H9 (cell line): ENCODE measurements at regions not wholly inside any gene's neighbourhood (a gene's known extent, or its start where the extent isn't known, plus 50 kb on each side); places are given as distances from the start of the nearest gene placed in this dataset.

Experiments used
- DNase-seq: peaks from one replicate; pipeline ENCODE4 v3.0.0-alpha.2; 2017
- H2AFZ ChIP-seq: one replicate; pipeline ENCODE4 v1.6.1; 2013; ENCODE audit warnings: mild to moderate bottlenecking, low read length, control low read depth, moderate library complexity
- H2AK5ac ChIP-seq: 2 replicates; pipeline ENCODE4 v1.6.1; 2013; ENCODE audit warnings: low read length, control low read depth, mixed read lengths; ENCODE audit not compliant: insufficient read length
- H2BK120ac ChIP-seq: one replicate; pipeline ENCODE4 v1.6.1; 2013; ENCODE audit warnings: low read depth, mild to moderate bottlenecking, low read length, control low read depth, inconsistent platforms; ENCODE audit not compliant: poor library complexity, severe bottlenecking
- H2BK12ac ChIP-seq: 2 replicates; pipeline ENCODE4 v1.6.1; 2013; ENCODE audit warnings: low read length, control low read depth, mixed read lengths, low read depth; ENCODE audit not compliant: insufficient read length
- H2BK15ac ChIP-seq: 2 replicates; pipeline ENCODE4 v1.6.1; 2013; ENCODE audit warnings: low read depth, low read length, control low read depth
- H2BK20ac ChIP-seq: one replicate; pipeline ENCODE4 v1.6.1; 2013; ENCODE audit warnings: low read depth, mild to moderate bottlenecking, low read length, control low read depth, inconsistent platforms; ENCODE audit not compliant: poor library complexity, severe bottlenecking
- H2BK5ac ChIP-seq: 2 replicates; pipeline ENCODE4 v1.6.1; 2013; ENCODE audit warnings: low read length, control low read depth, mixed read lengths; ENCODE audit not compliant: insufficient read length
- H3K14ac ChIP-seq: 2 replicates; pipeline ENCODE4 v1.6.1; 2013; ENCODE audit warnings: low read length, control low read depth; ENCODE audit not compliant: insufficient read depth
- H3K18ac ChIP-seq: 2 replicates; pipeline ENCODE4 v1.6.1; 2013; ENCODE audit warnings: low read depth, mild to moderate bottlenecking, mixed read lengths, low read length, control low read depth; ENCODE audit not compliant: insufficient read length
- H3K23ac ChIP-seq: 2 replicates; pipeline ENCODE4 v1.6.1; 2013; ENCODE audit warnings: low read length, control low read depth, mixed read lengths, low read depth; ENCODE audit not compliant: insufficient read length
- H3K23me2 ChIP-seq: 2 replicates; pipeline ENCODE4 v1.6.1; 2013; ENCODE audit warnings: low read depth, mild to moderate bottlenecking, mixed read lengths, low read length, control low read depth; ENCODE audit not compliant: insufficient read length, poor library complexity, severe bottlenecking
- H3K27ac ChIP-seq: 2 replicates; pipeline ENCODE4 v1.5.1; 2013; ENCODE audit warnings: low read length, control low read depth, mixed read lengths, low read depth; ENCODE audit not compliant: insufficient read length
- H3K27me3 ChIP-seq: 2 replicates; pipeline ENCODE4 v1.6.1; 2013; ENCODE audit warnings: low read length, control low read depth, inconsistent platforms; ENCODE audit not compliant: insufficient read depth
- H3K4ac ChIP-seq: 2 replicates; pipeline ENCODE4 v1.6.1; 2013; ENCODE audit warnings: low read depth, mild to moderate bottlenecking, control low read depth, inconsistent platforms, low read length, moderate library complexity
- H3K4me1 ChIP-seq: 2 replicates; pipeline ENCODE4 v1.6.1; 2013; ENCODE audit warnings: low read length, control low read depth, inconsistent platforms; ENCODE audit not compliant: insufficient read depth
- H3K4me2 ChIP-seq: 2 replicates; pipeline ENCODE4 v1.6.1; 2013; ENCODE audit warnings: low read length, control low read depth, mixed read lengths; ENCODE audit not compliant: insufficient read length, insufficient read depth
- H3K56ac ChIP-seq: 2 replicates; pipeline ENCODE4 v1.6.1; 2013; ENCODE audit warnings: low read depth, mild to moderate bottlenecking, mixed read lengths, low read length, control low read depth; ENCODE audit not compliant: insufficient read length
- H3K79me1 ChIP-seq: 2 replicates; pipeline ENCODE4 v1.6.1; 2013; ENCODE audit warnings: low read depth, mild to moderate bottlenecking, moderate library complexity, low read length, control low read depth, inconsistent platforms; ENCODE audit not compliant: insufficient read depth, poor library complexity, severe bottlenecking
- H3K79me2 ChIP-seq: 2 replicates; pipeline ENCODE4 v1.6.1; 2013; ENCODE audit warnings: low read length, control low read depth, inconsistent platforms; ENCODE audit not compliant: insufficient read depth
- H3K9ac ChIP-seq: 2 replicates; pipeline ENCODE4 v1.6.1; 2013; ENCODE audit warnings: low read length, control low read depth, mixed read lengths; ENCODE audit not compliant: insufficient read length; ENCODE audit errors: extremely low read depth
- H3K9me3 ChIP-seq: one replicate; pipeline ENCODE4 v1.6.1; 2013; ENCODE audit warnings: low read depth, low read length, inconsistent platforms; ENCODE audit not compliant: control insufficient read depth
- H3T11ph ChIP-seq: one replicate; pipeline ENCODE4 v1.6.1; 2013; ENCODE audit warnings: mild to moderate bottlenecking, low read length, control low read depth, inconsistent platforms
- H4K20me1 ChIP-seq: one replicate; pipeline ENCODE4 v1.6.1; 2013; ENCODE audit not compliant: control insufficient read depth, insufficient read length, insufficient read depth
- H4K5ac ChIP-seq: 2 replicates; pipeline ENCODE4 v1.6.1; 2013; ENCODE audit warnings: low read depth, mild to moderate bottlenecking, mixed read lengths, low read length, control low read depth; ENCODE audit not compliant: insufficient read length
- H4K8ac ChIP-seq: replicated peaks from 2 replicates; pipeline ENCODE4 v1.6.1; 2013; ENCODE audit warnings: low read length, control low read depth, mixed read lengths, low read depth; ENCODE audit not compliant: insufficient read length
- H4K91ac ChIP-seq: 2 replicates; pipeline ENCODE4 v1.6.1; 2013; ENCODE audit warnings: low read depth, mild to moderate bottlenecking, moderate library complexity, mixed read lengths, low read length, control low read depth; ENCODE audit not compliant: insufficient read length
- H3K27ac Mint-ChIP-seq, 3 experiments: 2 replicates in 2 of 3; 3 replicates in 1 of 3; pipeline ENCODE4 v1.8.0; 2020 to 2021; ENCODE audit warnings: mixed read lengths in 3 of 3, mild to moderate bottlenecking in 1 of 3, moderate library complexity in 1 of 3
- H3K27me3 Mint-ChIP-seq: 2 replicates; pipeline ENCODE4 v1.8.0; 2021; ENCODE audit warnings: low read depth, mild to moderate bottlenecking, moderate library complexity, mixed read lengths
- H3K36me3 Mint-ChIP-seq, 3 experiments: 2 replicates in 2 of 3; 3 replicates in 1 of 3; pipeline ENCODE4 v1.8.0; 2020 to 2021; ENCODE audit warnings: low read depth in 3 of 3, mixed read lengths in 3 of 3; ENCODE audit not compliant: insufficient read depth in 1 of 3
- H3K4me1 Mint-ChIP-seq, 2 experiments: 2 replicates each; pipeline ENCODE4 v1.8.0; 2020; ENCODE audit warnings: mixed read lengths in 2 of 2
- H3K4me3 Mint-ChIP-seq, 2 experiments: 2 replicates in 1 of 2; 3 replicates in 1 of 2; pipeline ENCODE4 v1.8.0; 2020 to 2021; ENCODE audit warnings: mild to moderate bottlenecking in 2 of 2, mixed read lengths in 2 of 2, moderate library complexity in 1 of 2
- H3K9me3 Mint-ChIP-seq, 2 experiments: 2 replicates in 1 of 2; 3 replicates in 1 of 2; pipeline ENCODE4 v1.8.0; 2020; ENCODE audit warnings: mild to moderate bottlenecking in 2 of 2, mixed read lengths in 2 of 2, moderate library complexity in 1 of 2
- WGBS: extraction: QIAGEN DNeasy Blood & Tissue Kit; methylation state at CpG from one replicate; pipeline ENCODE4 v1.1.7; 2013; ENCODE audit warnings: missing lambda C conversion rate, low lambda C conversion rate, mixed read lengths; ENCODE audit not compliant: insufficient read length; ENCODE audit errors: extremely low coverage; 5-methylcytosine and 5-hydroxymethylcytosine counted together
- TF ChIP-seq, protein P1 (sequence below): fragments of 200-600 bp; sonication (generic); conservative IDR thresholded peaks from 3 replicates; pipeline ENCODE4 v1.8.0; 2021; ENCODE audit warnings: antibody characterized with exemption, mild to moderate bottlenecking

DNA sequence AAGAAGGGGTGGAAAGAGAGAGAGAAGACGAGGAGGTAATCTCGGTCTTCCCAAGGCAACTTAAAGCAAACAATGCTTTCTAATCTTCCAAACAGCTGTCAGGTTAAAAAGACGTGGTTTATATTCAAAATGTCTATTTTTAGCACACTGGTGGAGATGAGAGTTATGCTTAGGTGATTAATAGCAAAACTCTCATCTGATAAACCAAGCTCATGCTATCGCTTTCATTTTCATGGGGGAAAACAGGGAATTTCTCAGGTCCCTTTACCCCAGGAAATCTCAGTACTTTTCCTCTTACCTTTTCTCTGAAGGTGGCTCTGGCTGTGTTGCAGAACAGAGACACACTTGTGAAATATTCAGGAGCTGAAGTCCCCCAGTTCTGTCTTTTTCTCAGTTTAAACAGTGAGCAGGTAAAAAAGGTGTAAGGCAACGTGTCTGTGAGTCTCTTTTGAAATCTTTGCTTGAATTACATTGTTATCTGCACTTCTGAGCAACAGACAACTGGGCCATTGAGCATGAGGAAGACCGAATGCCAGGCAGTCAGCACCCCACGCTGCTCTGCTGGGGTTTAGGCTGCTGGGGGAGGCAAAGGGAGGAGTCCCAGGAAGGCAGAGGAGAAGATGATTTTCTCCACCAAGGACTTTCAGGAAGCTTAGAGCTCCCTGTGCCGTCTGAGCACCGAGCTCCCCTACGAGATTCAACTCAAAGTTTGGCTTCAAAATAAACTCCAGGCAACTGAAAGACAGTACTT, 759.3 kb downstream of the BCL11B start:
- H3T11ph ChIP-seq, result no peak overlapping the region
- Mint-ChIP-seq H3K4me1 (peaks cover 15 to 17% of the 10 kb centered on the region in 2 experiments), H3K27me3 (no peaks in the 10 kb centered on the region; the same call in 1 of the 2 replicates), H3K27ac (0 out of 7 replicates have a peak overlapping the region, but pooled peaks of 1 of the 3 experiments have one; percentile 14), H3K4me3 (no peak overlapping the region), H3K9me3 (no peaks in the 10 kb centered on the region), H3K36me3 (no peaks in the 10 kb centered on the region)
- no peak overlapping the region for H3K56ac ChIP-seq
- H2BK5ac ChIP-seq, result no peak overlapping the region
- no CpG with 5 or more reads among the region's 10 CpGs for whole genome bisulfite sequencing
- H2BK20ac ChIP-seq, result no peak overlapping the region
- no peaks in the 10 kb centered on the region for H3K27me3 ChIP-seq
- no peak overlapping the region for H3K9ac ChIP-seq
- no peaks in the 10 kb centered on the region for H3K9me3 ChIP-seq
- H3K18ac ChIP-seq, result no peak overlapping the region
- no peaks in the 10 kb centered on the region for H3K23me2 ChIP-seq
- no peak overlapping the region for H4K5ac ChIP-seq
- TF ChIP-seq, protein P1, sequence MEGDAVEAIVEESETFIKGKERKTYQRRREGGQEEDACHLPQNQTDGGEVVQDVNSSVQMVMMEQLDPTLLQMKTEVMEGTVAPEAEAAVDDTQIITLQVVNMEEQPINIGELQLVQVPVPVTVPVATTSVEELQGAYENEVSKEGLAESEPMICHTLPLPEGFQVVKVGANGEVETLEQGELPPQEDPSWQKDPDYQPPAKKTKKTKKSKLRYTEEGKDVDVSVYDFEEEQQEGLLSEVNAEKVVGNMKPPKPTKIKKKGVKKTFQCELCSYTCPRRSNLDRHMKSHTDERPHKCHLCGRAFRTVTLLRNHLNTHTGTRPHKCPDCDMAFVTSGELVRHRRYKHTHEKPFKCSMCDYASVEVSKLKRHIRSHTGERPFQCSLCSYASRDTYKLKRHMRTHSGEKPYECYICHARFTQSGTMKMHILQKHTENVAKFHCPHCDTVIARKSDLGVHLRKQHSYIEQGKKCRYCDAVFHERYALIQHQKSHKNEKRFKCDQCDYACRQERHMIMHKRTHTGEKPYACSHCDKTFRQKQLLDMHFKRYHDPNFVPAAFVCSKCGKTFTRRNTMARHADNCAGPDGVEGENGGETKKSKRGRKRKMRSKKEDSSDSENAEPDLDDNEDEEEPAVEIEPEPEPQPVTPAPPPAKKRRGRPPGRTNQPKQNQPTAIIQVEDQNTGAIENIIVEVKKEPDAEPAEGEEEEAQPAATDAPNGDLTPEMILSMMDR, result no peak
- H2BK15ac ChIP-seq, result no peak overlapping the region
- peak overlapping the region; percentile 84 for H2AFZ ChIP-seq
- no peak overlapping the region for H3K14ac ChIP-seq
- no peak overlapping the region for H2AK5ac ChIP-seq
- no peak overlapping the region for H4K91ac ChIP-seq
- no peak overlapping the region for H4K8ac ChIP-seq
- H3K27ac ChIP-seq, result no peak overlapping the region
- no peak for DNase-seq
- no peaks in the 10 kb centered on the region for H3K79me2 ChIP-seq
- no peak overlapping the region for H2BK12ac ChIP-seq
- H3K4me2 ChIP-seq, result no peak overlapping the region
- H3K23ac ChIP-seq, result no peak overlapping the region
- H3K79me1 ChIP-seq, result no peaks in the 10 kb centered on the region
- H3K4ac ChIP-seq, result no peak overlapping the region
- H2BK120ac ChIP-seq, result no peak overlapping the region
- H4K20me1 ChIP-seq, result no peaks in the 10 kb centered on the region
- no peaks in the 10 kb centered on the region for H3K4me1 ChIP-seq
